ENCODE measurements at regions not wholly inside any gene's neighbourhood (a gene's known extent, or its start where the extent isn't known, plus 50 kb on each side); places are given as distances from the start of the nearest gene placed in this dataset.
"Not testable (repeated sequence)": the region's sequence is repeated elsewhere in the genome, so short reads cannot be mapped to it uniquely, and the experiment has no call there.

DNA sequence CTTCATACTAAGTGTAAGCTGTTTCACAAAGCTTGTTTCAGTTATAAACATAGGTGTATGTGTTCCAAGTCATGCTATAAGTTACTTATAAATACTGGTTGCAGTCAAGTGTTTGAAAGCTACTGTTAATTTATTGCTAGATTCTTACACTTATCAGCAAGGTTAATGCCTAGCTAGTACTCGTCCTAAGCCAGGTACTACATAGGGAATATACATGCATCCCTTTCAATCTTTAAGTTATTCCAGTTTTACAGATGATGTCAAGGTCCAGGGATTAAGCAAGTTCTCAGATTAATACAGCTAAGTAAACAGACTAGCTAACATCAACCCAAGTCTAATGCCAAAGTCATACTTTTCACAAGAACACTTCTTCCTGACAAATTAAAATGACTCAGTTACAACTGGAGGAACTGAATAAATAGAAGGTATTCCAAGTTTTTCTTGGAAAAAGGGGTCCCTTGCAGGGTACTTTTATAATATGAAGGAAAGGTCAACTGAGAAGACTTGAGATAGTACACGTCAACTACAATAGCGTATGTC is 652.2 kb upstream of the USP24 start:
- Histone ChIP-seq H2AFZ (ENCODE audit: low read length) (no peak overlapping the region), H4K20me1 (ENCODE audit: insufficient read depth, low read length, poor library complexity, severe bottlenecking) (no peaks in the 10 kb centered on the region), H3K79me2 (ENCODE audit: insufficient read depth, low read length) (no peaks in the 10 kb centered on the region), H3K36me3 (ENCODE audit: insufficient read depth, low read length) (no peaks in the 10 kb centered on the region), H3F3A (ENCODE audit: low read depth) (no peaks in the 10 kb centered on the region), H3K4me2 (ENCODE audit: low read depth, low read length, poor library complexity, severe bottlenecking) (no peak overlapping the region), H3K9me3 (ENCODE audit: insufficient read depth, low read depth, low read length) (no peaks in the 10 kb centered on the region), H3K9ac (ENCODE audit: low read depth, low read length, poor library complexity, severe bottlenecking) (no peak overlapping the region), H3K4me3 (ENCODE audit: low read length, poor library complexity, severe bottlenecking) (no peak overlapping the region), H3K4me1 (ENCODE audit: insufficient read depth, low read length, poor library complexity, severe bottlenecking) (no peaks in the 10 kb centered on the region), H3K9me2 (replicated peaks; ENCODE audit: low read depth, low read length) (no peaks in the 10 kb centered on the region), H3K27me3 (ENCODE audit: insufficient read depth, low read length, poor library complexity, severe bottlenecking) (no peaks in the 10 kb centered on the region)
- TF ChIP-seq CTCF (conservative IDR thresholded peaks at IDR 0.05; ENCODE audit: low read length) (no peak), EZH2phosphoT487 (IDR thresholded peaks at IDR 0.05; ENCODE audit: borderline replicate concordance) (no peak)

DNA sequence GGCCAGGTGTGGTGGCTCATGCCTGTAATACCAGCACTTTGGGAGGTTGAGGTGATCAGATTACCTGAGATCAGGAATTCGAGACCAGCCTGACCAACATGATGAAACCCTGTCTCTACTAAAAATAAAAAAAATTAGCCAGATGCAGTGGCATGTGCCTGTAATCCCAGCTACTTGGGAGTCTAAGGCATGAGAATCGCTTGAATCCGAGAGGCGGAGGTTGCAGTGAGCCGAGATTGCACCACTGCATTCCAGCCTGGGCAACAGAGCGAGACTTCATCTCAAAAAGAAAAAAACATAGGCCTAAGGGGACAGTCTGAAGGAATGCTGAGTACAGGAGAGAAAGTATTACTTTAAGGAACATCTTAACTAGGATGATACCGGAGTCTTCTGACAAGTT is 650.6 kb upstream of the USP24 start:
- not testable (repeated sequence) for H4K20me1 ChIP-seq (ENCODE audit: insufficient read depth, low read length, poor library complexity, severe bottlenecking); H3F3A ChIP-seq (ENCODE audit: low read depth); H3K4me1 ChIP-seq (ENCODE audit: insufficient read depth, low read length, poor library complexity, severe bottlenecking); H3K36me3 ChIP-seq (ENCODE audit: insufficient read depth, low read length); H2AFZ ChIP-seq (ENCODE audit: low read length); H3K79me2 ChIP-seq (ENCODE audit: insufficient read depth, low read length); H3K9ac ChIP-seq (ENCODE audit: low read depth, low read length, poor library complexity, severe bottlenecking); H3K9me3 ChIP-seq (ENCODE audit: insufficient read depth, low read depth, low read length); H3K9me2 ChIP-seq (replicated peaks; ENCODE audit: low read depth, low read length); H3K4me2 ChIP-seq (ENCODE audit: low read depth, low read length, poor library complexity, severe bottlenecking); H3K27me3 ChIP-seq (ENCODE audit: insufficient read depth, low read length, poor library complexity, severe bottlenecking); H3K4me3 ChIP-seq (ENCODE audit: low read length, poor library complexity, severe bottlenecking)

DNA sequence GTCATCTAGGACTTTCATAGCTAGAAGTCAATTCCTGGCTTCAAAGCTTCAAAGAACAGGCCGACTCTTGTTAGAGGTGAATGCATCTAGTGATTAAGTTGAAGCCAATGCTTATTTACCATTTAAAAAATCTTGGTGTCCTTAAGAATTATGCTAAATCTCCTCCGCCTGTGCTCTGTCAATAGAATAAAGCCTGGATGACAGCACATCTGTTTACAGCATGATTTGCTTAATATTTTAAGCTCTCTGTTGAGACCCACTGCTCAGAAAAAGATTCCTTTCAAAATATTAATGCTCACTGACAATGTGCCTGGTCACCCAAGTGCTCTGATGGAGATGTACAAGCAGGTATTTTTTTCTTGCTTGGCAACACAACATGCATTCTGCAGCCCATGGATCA is 649.1 kb upstream of the USP24 start:
- Histone ChIP-seq H3F3A (ENCODE audit: low read depth) (no peaks in the 10 kb centered on the region), H3K36me3 (ENCODE audit: insufficient read depth, low read length) (no peaks in the 10 kb centered on the region), H3K9me2 (replicated peaks; ENCODE audit: low read depth, low read length) (no peaks in the 10 kb centered on the region), H3K27me3 (ENCODE audit: insufficient read depth, low read length, poor library complexity, severe bottlenecking) (no peaks in the 10 kb centered on the region), H3K4me1 (ENCODE audit: insufficient read depth, low read length, poor library complexity, severe bottlenecking) (no peaks in the 10 kb centered on the region), H3K4me2 (ENCODE audit: low read depth, low read length, poor library complexity, severe bottlenecking) (no peak overlapping the region), H2AFZ (ENCODE audit: low read length) (no peak overlapping the region), H3K79me2 (ENCODE audit: insufficient read depth, low read length) (no peaks in the 10 kb centered on the region), H3K9ac (ENCODE audit: low read depth, low read length, poor library complexity, severe bottlenecking) (no peak overlapping the region), H3K4me3 (ENCODE audit: low read length, poor library complexity, severe bottlenecking) (no peak overlapping the region), H3K9me3 (ENCODE audit: insufficient read depth, low read depth, low read length) (no peaks in the 10 kb centered on the region), H4K20me1 (ENCODE audit: insufficient read depth, low read length, poor library complexity, severe bottlenecking) (no peaks in the 10 kb centered on the region)
- no peak for TF ChIP-seq CTCF (conservative IDR thresholded peaks at IDR 0.05; ENCODE audit: low read length)
- TF ChIP-seq EZH2phosphoT487 (IDR thresholded peaks at IDR 0.05; ENCODE audit: borderline replicate concordance), result no peak

DNA sequence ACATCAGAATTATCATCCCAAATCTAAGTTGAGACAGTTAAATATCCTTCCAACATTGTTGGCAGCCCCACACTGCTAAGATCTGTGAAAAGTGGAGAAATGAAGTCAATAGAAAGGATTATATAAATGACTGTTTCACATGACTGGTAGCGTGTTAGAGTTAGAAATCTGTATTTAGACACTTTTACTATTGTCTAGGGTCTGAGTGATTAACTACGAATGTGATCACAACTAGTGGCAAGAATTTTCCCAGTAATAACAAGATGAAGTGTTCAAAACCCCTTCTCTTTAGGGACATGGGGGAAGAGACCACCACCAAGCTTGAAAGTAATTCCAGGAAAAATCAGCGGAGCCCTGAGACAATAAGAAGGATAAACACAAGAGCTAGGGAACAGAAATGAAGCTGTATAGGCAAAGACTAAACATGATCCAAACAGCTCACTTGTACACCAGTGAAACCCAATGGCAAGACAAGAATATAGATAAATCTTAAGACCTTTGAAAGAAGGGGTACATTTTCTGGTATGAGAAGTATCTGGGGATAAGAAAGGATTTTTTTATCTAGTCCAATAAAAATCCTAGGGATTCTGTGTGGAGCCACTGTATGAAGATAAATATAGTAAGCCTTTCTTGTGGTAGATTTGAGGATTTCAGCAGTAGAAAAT is 646.6 kb upstream of the USP24 start:
- no peak overlapping the region for H3K4me2 ChIP-seq (ENCODE audit: low read depth, low read length, poor library complexity, severe bottlenecking)
- H3K9me3 ChIP-seq (ENCODE audit: insufficient read depth, low read depth, low read length), result no peaks in the 10 kb centered on the region
- no peaks in the 10 kb centered on the region for H3K36me3 ChIP-seq (ENCODE audit: insufficient read depth, low read length)
- no peak overlapping the region for H3K9ac ChIP-seq (ENCODE audit: low read depth, low read length, poor library complexity, severe bottlenecking)
- no peaks in the 10 kb centered on the region for H3F3A ChIP-seq (ENCODE audit: low read depth)
- H3K9me2 ChIP-seq (replicated peaks; ENCODE audit: low read depth, low read length), result no peaks in the 10 kb centered on the region
- H4K20me1 ChIP-seq (ENCODE audit: insufficient read depth, low read length, poor library complexity, severe bottlenecking), result no peaks in the 10 kb centered on the region
- no peak overlapping the region for H2AFZ ChIP-seq (ENCODE audit: low read length)
- no peak for TF ChIP-seq CTCF (conservative IDR thresholded peaks at IDR 0.05; ENCODE audit: low read length)
- TF ChIP-seq EZH2phosphoT487 (IDR thresholded peaks at IDR 0.05; ENCODE audit: borderline replicate concordance), result no peak
- H3K4me1 ChIP-seq (ENCODE audit: insufficient read depth, low read length, poor library complexity, severe bottlenecking), result no peaks in the 10 kb centered on the region
- H3K27me3 ChIP-seq (ENCODE audit: insufficient read depth, low read length, poor library complexity, severe bottlenecking), result no peaks in the 10 kb centered on the region
- no peak overlapping the region for H3K4me3 ChIP-seq (ENCODE audit: low read length, poor library complexity, severe bottlenecking)
- H3K79me2 ChIP-seq (ENCODE audit: insufficient read depth, low read length), result no peaks in the 10 kb centered on the region

All from Loucy (cell line).